ENCODE measurements at regions not wholly inside any gene's neighbourhood (a gene's known extent, or its start where the extent isn't known, plus 50 kb on each side); places are given as distances from the start of the nearest gene placed in this dataset.
A peak's percentile ranks its signal among the peaks of the same experiment; 100 is the strongest.

DNA sequence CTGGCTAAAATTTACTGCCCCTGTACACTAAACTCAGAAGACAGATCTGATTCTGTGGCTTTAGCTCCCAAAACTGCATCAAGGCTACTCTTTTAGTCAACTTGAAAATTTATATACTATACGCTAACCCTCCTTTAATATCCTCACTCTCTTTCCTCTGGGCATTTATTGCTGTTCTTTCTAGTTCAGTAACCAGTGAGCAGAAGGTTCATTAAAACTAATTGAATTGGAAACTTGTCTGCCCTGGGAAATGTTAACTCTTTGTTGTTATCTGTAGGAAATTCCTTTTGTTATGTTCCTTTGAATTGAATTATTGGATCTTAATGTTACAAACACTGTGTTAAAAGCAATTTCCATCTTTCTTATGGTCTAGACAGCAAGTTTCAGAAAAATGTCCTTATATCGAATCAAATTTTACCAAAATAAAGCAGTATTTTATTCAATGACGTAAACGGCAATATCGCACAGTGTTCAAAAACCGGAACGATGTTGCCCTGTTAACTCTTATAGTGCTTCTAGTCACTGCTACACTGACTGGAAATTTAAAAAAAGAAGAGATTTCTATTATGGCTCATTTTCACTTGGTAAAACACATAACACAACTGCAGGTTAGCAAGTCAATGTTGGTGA, 168.3 kb downstream of the NR4A2 start:
- peak; percentile 12 for DNase-seq

DNA sequence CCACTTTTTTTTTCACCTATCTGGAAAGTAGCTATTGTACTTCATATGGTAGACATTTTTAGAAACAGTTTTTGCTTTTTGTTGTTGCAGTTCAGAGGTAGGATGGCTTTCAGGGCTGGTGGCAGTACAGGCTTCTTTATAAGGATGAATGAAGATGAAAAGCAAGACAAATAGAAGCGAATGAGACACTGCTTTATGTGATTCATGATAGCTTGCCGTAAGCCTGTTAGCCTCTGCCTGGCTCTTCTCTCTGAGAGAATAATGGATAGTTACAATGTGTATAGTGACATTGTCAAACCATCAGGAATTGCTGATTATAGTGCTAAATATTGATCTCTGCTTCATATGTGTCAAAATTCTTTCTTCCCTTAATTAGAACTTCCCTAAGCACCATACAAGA, 173.7 kb downstream of the NR4A2 start:
- no peak for DNase-seq

DNA sequence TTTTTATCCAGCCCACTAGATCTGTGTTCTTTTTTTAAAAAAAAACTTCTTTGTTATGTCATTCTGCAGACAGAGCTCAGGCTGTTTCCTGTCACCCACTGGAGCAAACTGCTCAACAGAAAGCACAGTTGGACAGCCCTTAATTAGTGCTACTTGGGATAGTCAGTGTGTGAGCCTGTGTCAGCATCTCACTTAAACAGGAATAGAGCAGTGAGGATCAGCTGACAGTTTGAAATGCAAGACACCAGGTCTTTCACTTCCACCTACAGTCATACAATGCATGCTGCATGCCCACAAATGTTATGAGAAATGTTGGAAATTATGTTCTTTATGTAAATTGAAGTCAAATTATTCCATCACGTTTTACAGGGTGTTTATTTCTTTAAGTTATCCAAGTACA, 174.9 kb downstream of the NR4A2 start:
- no peak for DNase-seq

DNA sequence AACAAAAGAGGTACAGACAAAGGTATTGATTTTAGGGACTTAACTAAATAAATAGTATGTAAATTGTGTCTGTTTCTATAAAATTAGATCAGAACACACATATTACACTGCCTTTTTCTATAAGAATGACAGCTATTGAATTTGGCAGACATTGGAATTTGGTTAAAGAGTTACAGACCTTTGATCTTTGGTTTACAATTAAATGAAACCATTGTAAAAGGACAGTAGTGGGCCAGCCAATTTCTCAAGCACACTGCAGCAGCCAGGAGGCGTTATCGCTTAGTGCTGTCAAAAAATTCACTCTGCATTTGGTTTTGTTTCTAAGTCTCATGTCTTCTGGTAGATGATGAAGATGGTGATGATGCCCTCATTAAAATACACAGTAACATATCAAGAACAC, 175.9 kb downstream of the NR4A2 start:
- DNase-seq = no peak

DNA sequence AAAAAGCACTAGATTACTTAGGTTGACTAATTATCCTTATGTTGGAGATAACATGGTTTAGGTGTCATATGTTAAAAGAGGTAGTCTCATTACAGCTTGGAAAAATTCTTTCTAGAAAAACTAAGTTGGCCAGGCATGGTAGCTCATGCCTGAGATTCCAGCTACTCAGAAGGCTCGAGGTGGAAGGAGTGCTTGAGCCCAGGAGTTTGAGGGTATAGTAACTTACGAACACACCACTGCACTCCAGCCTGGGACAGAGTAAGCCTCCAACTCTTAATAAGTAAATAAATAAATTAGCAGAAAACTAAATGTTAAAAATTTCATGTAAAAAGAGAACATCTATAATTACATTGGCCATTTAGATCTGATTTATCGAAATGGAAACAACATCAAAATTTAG, 177.2 kb downstream of the NR4A2 start:
- DNase-seq = no peak

DNA sequence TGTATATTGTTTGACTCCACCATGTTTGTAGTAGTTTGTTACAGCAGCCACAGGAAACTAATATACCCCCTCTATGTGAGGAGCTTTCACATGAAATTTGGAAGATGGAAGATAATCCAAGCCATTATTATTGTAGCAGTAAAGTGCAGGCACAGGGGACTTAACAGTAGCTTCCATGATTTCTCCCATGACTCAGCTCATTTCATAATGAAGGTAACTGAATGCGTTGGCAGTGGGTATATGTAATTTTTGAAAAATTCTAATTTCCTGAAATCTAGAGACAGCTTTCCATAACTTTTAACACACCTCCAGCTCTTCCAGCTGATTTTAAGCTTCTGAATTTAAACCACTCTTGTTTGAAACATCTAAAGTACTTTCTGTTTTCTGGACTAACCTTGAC, 181.2 kb downstream of the NR4A2 start:
- no peak for DNase-seq

DNA sequence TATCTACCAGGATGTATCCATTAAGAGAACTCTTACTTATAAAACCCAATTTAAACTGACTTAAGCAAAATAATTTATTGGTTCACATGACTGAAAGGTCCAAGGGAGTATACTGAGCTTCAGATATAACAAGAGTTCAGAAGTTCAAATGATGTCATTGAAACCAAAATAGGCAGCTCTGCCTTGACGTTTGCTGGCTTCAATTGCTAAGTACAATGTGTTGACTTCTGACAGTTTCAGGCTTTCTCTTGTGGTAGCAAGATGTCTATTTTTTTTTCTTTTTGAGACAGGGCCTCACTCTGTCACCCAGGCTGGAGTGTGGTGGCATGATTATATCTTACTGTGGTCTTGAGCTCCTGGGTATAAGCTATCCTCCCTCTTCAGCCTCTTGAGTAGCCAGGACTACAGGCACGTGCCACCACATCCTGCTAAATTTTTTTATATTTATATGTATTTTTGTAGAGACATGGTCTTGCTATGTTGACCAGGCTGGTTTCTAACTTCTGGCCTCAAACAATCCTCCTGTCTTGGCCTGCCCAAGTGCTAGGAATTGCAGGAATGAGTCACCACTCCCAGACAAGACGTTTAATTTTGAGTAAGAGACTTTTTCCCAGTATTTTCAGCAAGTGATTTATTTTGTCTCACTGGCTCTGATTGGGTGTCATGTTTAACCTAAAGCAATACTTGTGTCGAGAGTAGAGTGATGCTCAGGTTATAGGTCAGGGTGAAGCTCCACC, 184.8 kb downstream of the NR4A2 start:
- no peak for DNase-seq

DNA sequence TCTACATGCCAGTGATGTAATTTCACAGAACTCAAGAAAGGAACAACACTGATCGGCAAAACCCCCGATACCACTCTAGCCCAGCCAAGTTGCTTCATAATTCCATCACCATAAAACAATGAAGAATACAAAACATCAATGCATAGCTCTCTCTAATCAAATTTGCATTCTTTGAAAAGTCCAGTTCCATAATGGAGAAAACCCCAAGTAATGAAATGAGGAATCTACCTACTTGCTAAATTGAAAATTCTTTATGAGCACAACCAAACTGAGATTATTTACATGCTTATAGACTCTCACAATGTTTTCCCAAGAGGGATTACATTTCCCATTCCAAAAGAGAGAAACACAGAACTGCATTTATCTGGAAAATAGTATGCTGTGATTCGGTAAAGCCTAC, 186.5 kb downstream of the NR4A2 start:
- no peak for DNase-seq

DNA sequence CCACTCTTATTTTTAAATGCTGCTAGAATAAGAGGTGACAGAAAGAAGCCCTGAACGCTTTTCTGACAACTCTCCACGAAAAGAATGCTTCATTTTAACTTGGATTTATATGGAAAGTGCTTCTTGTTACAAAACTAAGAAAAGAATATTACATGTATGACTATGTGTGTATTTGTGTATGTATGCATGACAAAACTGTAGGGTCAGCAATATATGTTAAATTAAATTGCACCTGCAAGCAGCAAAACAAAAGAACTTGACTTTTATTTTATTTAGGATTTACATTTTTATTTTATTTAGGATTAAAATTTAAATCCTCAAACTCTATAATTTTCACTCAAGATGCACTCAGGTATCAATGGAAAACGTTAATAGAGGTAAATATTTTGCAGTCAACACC, 187.1 kb downstream of the NR4A2 start:
- no peak for DNase-seq

DNA sequence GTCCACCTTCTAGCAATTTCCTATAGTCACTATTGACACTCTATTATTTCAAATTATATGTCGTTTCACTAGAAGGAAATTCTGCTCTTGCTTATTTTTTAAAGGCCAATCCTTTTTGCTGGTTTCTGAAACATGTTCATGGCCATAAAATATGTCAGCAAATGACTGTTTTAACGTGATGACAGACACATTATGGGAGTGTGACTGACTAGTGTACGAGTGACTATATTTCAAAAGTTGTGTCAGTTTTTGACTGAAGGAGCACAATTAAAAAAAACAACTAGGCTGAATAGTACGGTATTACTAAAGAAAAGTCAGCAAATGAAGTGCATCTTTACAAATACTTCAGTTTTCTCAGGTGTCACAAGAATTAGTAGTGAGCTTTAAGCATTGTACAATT, 196.0 kb downstream of the NR4A2 start:
- DNase-seq = no peak

DNA sequence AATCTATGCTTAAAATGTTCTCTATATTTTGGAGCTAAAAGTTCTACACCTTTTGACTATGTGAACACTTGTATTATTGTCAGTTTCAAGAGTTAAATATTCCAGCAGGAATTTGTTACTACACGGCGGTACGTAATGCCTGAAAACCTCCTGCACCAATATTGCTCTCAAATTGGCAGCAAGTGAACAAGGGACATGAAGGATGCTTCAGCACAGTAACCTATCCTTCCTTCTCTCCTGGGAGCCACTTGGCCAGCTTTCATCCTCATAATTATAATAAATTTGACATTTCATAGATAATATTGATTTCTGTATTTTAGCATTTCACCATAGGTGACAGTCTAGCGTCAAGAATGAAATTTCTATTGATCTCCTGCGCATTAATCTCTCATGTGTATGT, 197.6 kb downstream of the NR4A2 start:
- no peak for DNase-seq

DNA sequence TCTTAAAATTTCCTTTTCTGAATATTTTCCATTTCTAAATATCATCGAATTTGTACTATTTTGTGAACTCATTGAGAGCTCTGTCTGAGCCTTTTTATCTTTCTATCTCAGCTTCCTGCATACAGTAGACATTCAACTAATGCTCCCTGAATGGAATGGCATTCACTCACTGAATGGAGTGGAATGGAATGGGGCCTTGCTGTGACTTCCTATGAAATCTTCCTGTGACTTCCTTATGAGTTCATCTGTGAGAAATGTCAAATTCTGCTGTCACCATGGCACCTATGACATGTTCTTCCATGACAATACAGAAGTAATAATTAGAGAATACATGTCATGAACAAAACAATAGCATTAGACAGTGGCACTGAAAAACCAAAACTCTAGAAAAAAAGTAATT, 199.6 kb downstream of the NR4A2 start:
- DNase-seq = no peak

DNA sequence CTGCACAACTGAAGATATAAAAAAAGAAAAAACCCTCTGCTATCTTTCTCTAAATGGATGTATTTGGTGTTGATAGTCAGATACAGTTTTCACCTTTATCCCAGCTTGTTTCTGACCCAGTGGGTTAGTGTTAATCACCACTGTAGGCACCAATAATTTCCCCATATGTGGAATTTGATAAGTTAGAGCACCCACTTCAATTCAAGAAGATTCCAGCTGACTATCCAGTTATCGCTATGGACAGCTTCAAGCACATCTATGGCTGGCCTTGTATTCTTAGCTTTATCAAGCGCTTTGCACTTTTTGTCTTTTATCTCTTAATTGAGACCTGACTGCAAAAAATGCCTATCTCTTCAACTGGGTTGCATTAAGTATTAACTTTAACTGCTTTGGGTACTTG, 200.4 kb downstream of the NR4A2 start:
- DNase-seq = no peak

DNA sequence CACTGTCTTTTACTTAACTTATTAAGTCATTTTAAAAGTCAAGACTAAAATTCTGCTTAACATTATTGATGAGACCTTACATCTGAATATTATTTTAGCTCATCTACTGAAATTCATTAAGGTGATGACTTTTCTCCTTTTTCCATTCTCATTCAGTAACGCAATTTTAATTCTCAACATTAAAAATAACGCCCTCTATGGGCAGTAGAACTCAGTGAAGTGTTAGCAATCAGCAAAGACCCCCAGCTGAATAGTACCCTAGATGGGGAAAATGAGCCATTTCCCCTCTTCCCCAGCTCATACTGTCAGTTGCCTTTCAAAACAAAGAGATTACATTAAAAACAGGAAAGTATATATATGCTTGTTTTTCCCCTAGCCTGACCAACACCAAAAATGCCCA, 203.3 kb downstream of the NR4A2 start:
- DNase-seq = no peak

DNA sequence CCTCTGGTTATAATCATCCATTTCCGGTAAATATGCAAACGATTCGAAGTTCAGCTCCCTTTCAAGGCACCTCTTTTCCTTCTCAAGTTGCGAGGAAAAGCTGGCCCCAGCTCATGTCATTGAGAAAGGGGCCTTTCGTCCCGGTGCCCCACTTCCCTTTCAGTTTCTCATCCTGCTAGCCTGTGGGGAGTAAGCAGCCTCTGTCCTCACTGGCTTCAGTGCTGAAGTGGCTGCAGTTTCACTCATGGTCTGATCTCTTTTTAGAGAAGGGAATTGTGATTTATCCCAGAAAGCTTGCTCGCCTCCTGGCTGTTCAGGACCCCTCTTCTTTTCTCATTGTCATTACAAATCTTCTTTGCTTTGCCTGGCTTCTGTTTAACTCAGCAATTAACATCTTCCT, 207.5 kb downstream of the NR4A2 start:
- no peak for DNase-seq

DNA sequence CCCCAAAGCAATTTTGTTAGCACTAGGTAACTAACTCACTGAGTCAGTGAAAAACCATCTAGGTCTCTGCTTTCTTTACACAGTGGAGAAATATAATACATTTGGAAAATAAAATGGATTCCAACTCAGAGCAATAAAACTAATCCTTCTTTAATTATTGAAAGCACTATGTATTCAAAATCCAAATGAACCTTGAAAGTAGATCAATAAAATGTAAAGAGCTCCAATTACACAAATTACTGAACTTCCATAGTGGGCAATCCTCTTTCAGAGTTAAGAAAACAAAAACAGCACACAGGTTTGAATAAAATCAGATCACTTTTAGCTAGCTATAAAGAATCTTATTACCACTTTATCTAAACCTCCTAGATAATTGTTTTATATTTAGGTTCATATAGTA, 208.1 kb downstream of the NR4A2 start:
- no peak for DNase-seq

DNA sequence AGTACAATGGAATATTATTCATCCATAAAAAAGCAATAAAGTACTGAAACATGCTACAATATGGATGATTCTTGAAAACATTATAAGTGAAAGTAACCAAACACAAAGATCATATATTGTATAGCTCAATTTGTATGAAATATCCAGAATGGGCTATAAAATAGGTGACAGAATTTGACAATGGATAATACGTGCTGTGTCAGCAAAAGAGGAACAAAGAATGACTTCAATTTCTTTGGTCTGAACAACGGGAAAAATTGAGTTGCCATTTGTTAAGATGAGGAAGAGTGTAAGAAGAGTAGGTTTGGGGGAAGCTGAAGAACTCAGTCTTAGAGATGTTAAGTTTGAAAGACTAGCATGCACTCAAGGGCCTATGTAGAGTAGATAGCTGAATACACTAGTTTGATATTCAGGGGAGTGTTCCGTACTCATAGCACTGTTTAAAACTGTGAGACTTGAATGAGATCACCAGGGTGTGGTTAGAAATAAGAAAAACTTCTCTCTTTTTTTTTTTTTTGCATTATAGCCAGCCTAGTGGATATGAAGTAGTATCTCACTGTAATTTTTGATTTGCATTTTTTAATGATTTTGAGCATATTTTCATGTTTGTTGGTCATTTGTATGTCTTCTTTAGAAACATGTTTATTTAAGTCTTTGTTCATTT, 213.6 kb downstream of the NR4A2 start:
- no peak for DNase-seq

DNA sequence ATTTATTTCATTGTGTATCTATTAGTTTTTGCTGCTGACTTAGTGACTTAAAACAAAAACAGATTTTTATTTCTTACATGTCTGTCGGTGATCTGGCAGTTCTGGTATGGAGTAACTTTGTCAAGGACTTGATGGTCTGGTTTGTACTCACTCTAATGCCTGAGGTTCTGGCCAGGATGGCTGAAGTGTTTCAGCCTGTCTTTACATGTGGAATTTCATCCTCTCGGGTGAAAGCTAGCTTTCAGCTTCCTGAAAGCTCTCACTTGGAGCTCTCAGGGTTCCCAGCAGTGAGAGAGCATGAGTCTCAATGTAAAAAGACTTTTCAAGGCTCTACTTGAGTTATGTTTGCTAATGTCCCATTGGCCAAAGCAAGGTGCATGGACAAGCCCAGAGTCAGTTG, 216.4 kb downstream of the NR4A2 start:
- DNase-seq = no peak

DNA sequence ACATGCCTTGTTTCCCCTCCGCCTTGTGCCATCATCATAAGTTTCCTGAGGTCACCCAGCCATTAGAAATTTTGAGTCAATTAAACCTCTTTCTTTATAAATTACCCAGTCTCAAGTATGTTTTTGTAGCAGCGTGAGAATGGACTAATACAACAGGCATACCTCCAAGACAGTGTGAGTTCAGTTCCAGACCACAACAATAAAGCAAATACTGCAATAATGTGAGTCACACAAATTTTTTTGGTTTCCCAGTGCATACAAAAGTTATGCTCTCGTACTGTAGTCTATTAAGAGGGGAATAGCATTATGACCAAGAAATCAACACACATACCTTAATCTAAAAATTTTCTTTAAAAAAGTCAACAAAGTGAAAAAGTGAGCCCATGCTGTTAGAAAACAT, 217.2 kb downstream of the NR4A2 start:
- no peak for DNase-seq

DNA sequence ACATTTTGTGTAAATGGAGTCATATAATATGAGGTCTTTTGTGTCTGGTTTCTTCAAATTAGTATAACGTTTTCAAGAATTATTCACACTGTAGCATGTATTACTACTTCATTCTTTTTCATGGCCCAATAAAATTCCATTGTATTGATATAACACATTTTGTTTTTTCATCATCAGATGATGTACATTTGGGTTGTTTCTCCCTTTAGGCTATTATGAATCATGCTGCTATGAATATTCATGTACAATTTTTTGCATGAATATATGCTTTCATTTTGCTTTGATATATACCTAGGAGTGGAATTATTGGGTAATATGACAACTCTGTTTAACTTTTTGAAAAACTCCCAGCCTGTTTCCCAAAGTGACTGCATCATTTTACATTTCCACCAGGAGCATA, 220.2 kb downstream of the NR4A2 start:
- DNase-seq = no peak

DNA sequence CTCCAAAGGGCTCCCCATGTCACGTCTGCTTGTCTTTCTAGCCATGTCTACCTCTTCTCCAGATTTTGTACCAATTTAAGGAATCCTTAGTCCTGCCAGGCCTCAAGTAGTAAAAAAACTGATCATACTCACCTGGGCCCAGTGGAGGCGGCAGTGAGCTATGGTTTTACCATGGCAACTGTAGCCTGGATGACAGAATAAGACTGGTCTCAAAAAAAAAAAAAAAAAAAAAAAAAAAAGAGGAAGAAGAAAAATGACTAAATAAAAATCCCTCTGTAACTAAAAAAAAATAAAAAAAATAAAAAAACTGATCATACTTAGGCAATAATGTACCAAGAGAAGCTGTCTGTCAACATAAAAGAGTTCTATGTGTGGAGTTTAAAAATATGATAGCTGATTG, 221.6 kb downstream of the NR4A2 start:
- no peak for DNase-seq

DNA sequence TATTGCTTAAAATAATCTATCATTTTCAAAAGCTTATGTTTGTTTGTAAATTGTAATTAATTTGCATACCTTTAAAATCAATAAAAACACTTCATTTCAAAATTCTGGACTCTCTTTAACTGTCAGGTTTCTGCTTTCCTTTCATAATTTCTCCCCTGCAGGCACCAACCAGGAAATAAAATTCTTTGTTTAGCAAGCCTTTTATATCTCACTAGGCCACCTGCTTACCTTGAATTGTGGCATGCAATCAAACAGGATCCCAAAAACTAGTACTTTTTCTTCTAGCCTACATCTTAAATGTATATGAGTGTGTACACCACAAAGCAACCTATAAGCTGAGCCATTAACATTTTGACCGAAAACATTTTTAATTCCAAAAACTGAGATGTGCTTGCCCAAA, 233.1 kb downstream of the NR4A2 start:
- DNase-seq = no peak

DNA sequence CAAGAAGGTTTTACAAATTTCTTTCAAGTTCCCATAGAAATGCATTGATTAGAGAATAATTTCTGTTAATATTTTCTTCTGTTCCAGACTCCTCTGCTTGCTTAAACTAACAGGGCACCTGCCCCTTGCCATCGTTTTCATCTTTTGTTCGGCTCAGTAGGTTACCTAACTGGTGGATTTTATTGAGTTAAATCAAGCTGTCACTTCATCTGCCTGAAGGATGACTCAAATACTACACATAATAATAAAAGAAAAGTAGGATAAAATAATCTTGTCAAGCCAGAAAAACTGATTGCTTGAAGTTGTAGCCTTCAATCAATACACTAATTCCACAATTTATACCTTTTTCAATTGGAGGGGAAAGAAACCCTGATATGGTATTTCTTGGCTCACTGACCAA, 234.0 kb downstream of the NR4A2 start:
- no peak for DNase-seq

DNA sequence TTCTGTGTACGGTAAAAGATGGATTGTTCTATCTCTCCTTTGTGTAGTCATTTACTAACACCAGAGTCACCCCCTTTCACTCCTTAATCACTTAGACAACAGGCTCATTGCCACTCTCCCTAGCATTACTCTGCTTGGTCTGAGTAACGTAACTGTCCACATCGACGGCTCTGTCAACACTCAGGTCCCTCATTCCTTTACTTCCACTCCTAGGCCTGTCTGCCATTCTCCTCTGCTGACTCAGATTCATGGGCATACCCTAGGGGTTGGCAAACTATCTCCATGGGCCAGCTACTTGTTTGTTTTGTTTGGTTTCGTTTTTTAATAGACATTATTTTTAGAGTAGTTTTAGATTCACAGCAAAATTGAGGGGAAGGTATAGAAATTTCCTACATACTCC, 243.9 kb downstream of the NR4A2 start:
- no peak for DNase-seq

DNA sequence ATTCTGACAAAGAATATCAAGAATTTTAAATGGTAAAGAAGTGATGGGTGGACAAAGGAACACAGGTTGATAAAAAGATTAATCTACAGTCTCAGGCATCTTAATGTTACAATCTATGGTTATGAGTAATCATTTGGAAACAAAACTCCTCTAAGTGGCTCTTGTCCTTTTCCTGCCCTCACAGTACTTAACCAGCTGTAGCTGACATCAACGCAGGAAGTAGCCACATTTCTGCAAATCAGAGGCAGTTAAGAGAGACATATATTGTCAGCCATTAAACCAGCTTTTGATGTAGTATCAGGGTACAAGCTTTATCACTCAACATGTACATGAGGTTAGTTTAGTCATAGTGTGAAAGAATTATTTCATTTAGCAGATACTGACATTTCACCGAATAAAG, 244.6 kb downstream of the NR4A2 start:
- no peak for DNase-seq

Measured in NCI-H1694 (cell line).